H9 (cell line): ENCODE measurements at regions not wholly inside any gene's neighbourhood (a gene's known extent, or its start where the extent isn't known, plus 50 kb on each side); places are given as distances from the start of the nearest gene placed in this dataset.

Source experiments
- DNase-seq: peaks from one replicate; pipeline ENCODE4 v3.0.0-alpha.2; 2017
- H2AFZ ChIP-seq: one replicate; pipeline ENCODE4 v1.6.1; 2013; ENCODE audit warnings: mild to moderate bottlenecking, low read length, control low read depth, moderate library complexity
- H2AK5ac ChIP-seq: 2 replicates; pipeline ENCODE4 v1.6.1; 2013; ENCODE audit warnings: low read length, control low read depth, mixed read lengths; ENCODE audit not compliant: insufficient read length
- H2BK120ac ChIP-seq: one replicate; pipeline ENCODE4 v1.6.1; 2013; ENCODE audit warnings: low read depth, mild to moderate bottlenecking, low read length, control low read depth, inconsistent platforms; ENCODE audit not compliant: poor library complexity, severe bottlenecking
- H2BK12ac ChIP-seq: 2 replicates; pipeline ENCODE4 v1.6.1; 2013; ENCODE audit warnings: low read length, control low read depth, mixed read lengths, low read depth; ENCODE audit not compliant: insufficient read length
- H2BK15ac ChIP-seq: 2 replicates; pipeline ENCODE4 v1.6.1; 2013; ENCODE audit warnings: low read depth, low read length, control low read depth
- H2BK20ac ChIP-seq: one replicate; pipeline ENCODE4 v1.6.1; 2013; ENCODE audit warnings: low read depth, mild to moderate bottlenecking, low read length, control low read depth, inconsistent platforms; ENCODE audit not compliant: poor library complexity, severe bottlenecking
- H2BK5ac ChIP-seq: 2 replicates; pipeline ENCODE4 v1.6.1; 2013; ENCODE audit warnings: low read length, control low read depth, mixed read lengths; ENCODE audit not compliant: insufficient read length
- H3K14ac ChIP-seq: 2 replicates; pipeline ENCODE4 v1.6.1; 2013; ENCODE audit warnings: low read length, control low read depth; ENCODE audit not compliant: insufficient read depth
- H3K18ac ChIP-seq: 2 replicates; pipeline ENCODE4 v1.6.1; 2013; ENCODE audit warnings: low read depth, mild to moderate bottlenecking, mixed read lengths, low read length, control low read depth; ENCODE audit not compliant: insufficient read length
- H3K23ac ChIP-seq: 2 replicates; pipeline ENCODE4 v1.6.1; 2013; ENCODE audit warnings: low read length, control low read depth, mixed read lengths, low read depth; ENCODE audit not compliant: insufficient read length
- H3K23me2 ChIP-seq: 2 replicates; pipeline ENCODE4 v1.6.1; 2013; ENCODE audit warnings: low read depth, mild to moderate bottlenecking, mixed read lengths, low read length, control low read depth; ENCODE audit not compliant: insufficient read length, poor library complexity, severe bottlenecking
- H3K27ac ChIP-seq: 2 replicates; pipeline ENCODE4 v1.5.1; 2013; ENCODE audit warnings: low read length, control low read depth, mixed read lengths, low read depth; ENCODE audit not compliant: insufficient read length
- H3K27me3 ChIP-seq: 2 replicates; pipeline ENCODE4 v1.6.1; 2013; ENCODE audit warnings: low read length, control low read depth, inconsistent platforms; ENCODE audit not compliant: insufficient read depth
- H3K4ac ChIP-seq: 2 replicates; pipeline ENCODE4 v1.6.1; 2013; ENCODE audit warnings: low read depth, mild to moderate bottlenecking, control low read depth, inconsistent platforms, low read length, moderate library complexity
- H3K4me1 ChIP-seq: 2 replicates; pipeline ENCODE4 v1.6.1; 2013; ENCODE audit warnings: low read length, control low read depth, inconsistent platforms; ENCODE audit not compliant: insufficient read depth
- H3K4me2 ChIP-seq: 2 replicates; pipeline ENCODE4 v1.6.1; 2013; ENCODE audit warnings: low read length, control low read depth, mixed read lengths; ENCODE audit not compliant: insufficient read length, insufficient read depth
- H3K56ac ChIP-seq: 2 replicates; pipeline ENCODE4 v1.6.1; 2013; ENCODE audit warnings: low read depth, mild to moderate bottlenecking, mixed read lengths, low read length, control low read depth; ENCODE audit not compliant: insufficient read length
- H3K79me1 ChIP-seq: 2 replicates; pipeline ENCODE4 v1.6.1; 2013; ENCODE audit warnings: low read depth, mild to moderate bottlenecking, moderate library complexity, low read length, control low read depth, inconsistent platforms; ENCODE audit not compliant: insufficient read depth, poor library complexity, severe bottlenecking
- H3K79me2 ChIP-seq: 2 replicates; pipeline ENCODE4 v1.6.1; 2013; ENCODE audit warnings: low read length, control low read depth, inconsistent platforms; ENCODE audit not compliant: insufficient read depth
- H3K9ac ChIP-seq: 2 replicates; pipeline ENCODE4 v1.6.1; 2013; ENCODE audit warnings: low read length, control low read depth, mixed read lengths; ENCODE audit not compliant: insufficient read length; ENCODE audit errors: extremely low read depth
- H3K9me3 ChIP-seq: one replicate; pipeline ENCODE4 v1.6.1; 2013; ENCODE audit warnings: low read depth, low read length, inconsistent platforms; ENCODE audit not compliant: control insufficient read depth
- H3T11ph ChIP-seq: one replicate; pipeline ENCODE4 v1.6.1; 2013; ENCODE audit warnings: mild to moderate bottlenecking, low read length, control low read depth, inconsistent platforms
- H4K20me1 ChIP-seq: one replicate; pipeline ENCODE4 v1.6.1; 2013; ENCODE audit not compliant: control insufficient read depth, insufficient read length, insufficient read depth
- H4K5ac ChIP-seq: 2 replicates; pipeline ENCODE4 v1.6.1; 2013; ENCODE audit warnings: low read depth, mild to moderate bottlenecking, mixed read lengths, low read length, control low read depth; ENCODE audit not compliant: insufficient read length
- H4K8ac ChIP-seq: replicated peaks from 2 replicates; pipeline ENCODE4 v1.6.1; 2013; ENCODE audit warnings: low read length, control low read depth, mixed read lengths, low read depth; ENCODE audit not compliant: insufficient read length
- H4K91ac ChIP-seq: 2 replicates; pipeline ENCODE4 v1.6.1; 2013; ENCODE audit warnings: low read depth, mild to moderate bottlenecking, moderate library complexity, mixed read lengths, low read length, control low read depth; ENCODE audit not compliant: insufficient read length
- H3K27ac Mint-ChIP-seq, 3 experiments: 2 replicates in 2 of 3; 3 replicates in 1 of 3; pipeline ENCODE4 v1.8.0; 2020 to 2021; ENCODE audit warnings: mixed read lengths in 3 of 3, mild to moderate bottlenecking in 1 of 3, moderate library complexity in 1 of 3
- H3K27me3 Mint-ChIP-seq: 2 replicates; pipeline ENCODE4 v1.8.0; 2021; ENCODE audit warnings: low read depth, mild to moderate bottlenecking, moderate library complexity, mixed read lengths
- H3K36me3 Mint-ChIP-seq, 3 experiments: 2 replicates in 2 of 3; 3 replicates in 1 of 3; pipeline ENCODE4 v1.8.0; 2020 to 2021; ENCODE audit warnings: low read depth in 3 of 3, mixed read lengths in 3 of 3; ENCODE audit not compliant: insufficient read depth in 1 of 3
- H3K4me1 Mint-ChIP-seq, 2 experiments: 2 replicates each; pipeline ENCODE4 v1.8.0; 2020; ENCODE audit warnings: mixed read lengths in 2 of 2
- H3K4me3 Mint-ChIP-seq, 2 experiments: 2 replicates in 1 of 2; 3 replicates in 1 of 2; pipeline ENCODE4 v1.8.0; 2020 to 2021; ENCODE audit warnings: mild to moderate bottlenecking in 2 of 2, mixed read lengths in 2 of 2, moderate library complexity in 1 of 2
- H3K9me3 Mint-ChIP-seq, 2 experiments: 2 replicates in 1 of 2; 3 replicates in 1 of 2; pipeline ENCODE4 v1.8.0; 2020; ENCODE audit warnings: mild to moderate bottlenecking in 2 of 2, mixed read lengths in 2 of 2, moderate library complexity in 1 of 2
- WGBS: extraction: QIAGEN DNeasy Blood & Tissue Kit; methylation state at CpG from one replicate; pipeline ENCODE4 v1.1.7; 2013; ENCODE audit warnings: missing lambda C conversion rate, low lambda C conversion rate, mixed read lengths; ENCODE audit not compliant: insufficient read length; ENCODE audit errors: extremely low coverage; 5-methylcytosine and 5-hydroxymethylcytosine counted together
- TF ChIP-seq, protein P1 (sequence below): fragments of 200-600 bp; sonication (generic); conservative IDR thresholded peaks from 3 replicates; pipeline ENCODE4 v1.8.0; 2021; ENCODE audit warnings: antibody characterized with exemption, mild to moderate bottlenecking

DNA sequence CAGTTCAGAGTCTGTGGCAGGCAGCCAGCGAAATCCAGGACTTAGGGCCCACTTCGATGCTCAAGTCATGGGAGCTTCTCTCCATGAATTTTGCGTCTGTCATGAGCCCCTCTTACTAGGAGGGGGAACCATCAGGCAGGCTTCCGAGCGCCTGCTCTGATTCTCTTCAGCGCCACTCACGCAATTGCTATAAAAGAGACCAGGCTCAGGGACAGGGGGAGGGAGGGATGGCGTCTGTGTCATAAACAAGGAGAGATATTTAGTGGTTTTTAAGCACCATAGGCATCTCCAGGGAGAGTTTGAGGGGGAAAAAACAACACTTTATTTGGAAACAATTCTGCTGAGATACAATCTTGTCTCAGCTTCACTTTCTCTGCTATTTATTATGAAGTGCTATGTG is 60.6 kb downstream of the NAV1 start:
- Histone ChIP-seq H4K20me1 (no peaks in the 10 kb centered on the region), H3T11ph (no peak overlapping the region), H4K5ac (no peak overlapping the region), H3K9me3 (no peaks in the 10 kb centered on the region), H3K27me3 (no peaks in the 10 kb centered on the region), H3K23me2 (no peaks in the 10 kb centered on the region), H2AFZ (no peak overlapping the region), H2BK5ac (no peak overlapping the region), H3K4me2 (no peak overlapping the region), H3K14ac (no peak overlapping the region), H3K9ac (no peak overlapping the region), H4K91ac (no peak overlapping the region), H3K4ac (no peak overlapping the region), H3K27ac (no peak overlapping the region), H3K79me1 (no peaks in the 10 kb centered on the region), H2BK20ac (no peak overlapping the region), H3K79me2 (no peaks in the 10 kb centered on the region), H4K8ac (no peak overlapping the region), H2AK5ac (no peak overlapping the region), H3K4me1 (no peaks in the 10 kb centered on the region), H2BK15ac (no peak overlapping the region), H2BK120ac (no peak overlapping the region), H3K18ac (no peak overlapping the region), H3K23ac (no peak overlapping the region), H3K56ac (no peak overlapping the region), H2BK12ac (no peak overlapping the region)
- Mint-ChIP-seq H3K4me1 (peaks cover 2 to 3% of the 10 kb centered on the region in 2 experiments), H3K27ac (no peak overlapping the region), H3K4me3 (no peak overlapping the region), H3K27me3 (peaks cover 14% of the 10 kb centered on the region), H3K9me3 (no peaks in the 10 kb centered on the region; a peak in 1 of 5 replicates), H3K36me3 (no peaks in the 10 kb centered on the region)
- TF ChIP-seq, protein P1, sequence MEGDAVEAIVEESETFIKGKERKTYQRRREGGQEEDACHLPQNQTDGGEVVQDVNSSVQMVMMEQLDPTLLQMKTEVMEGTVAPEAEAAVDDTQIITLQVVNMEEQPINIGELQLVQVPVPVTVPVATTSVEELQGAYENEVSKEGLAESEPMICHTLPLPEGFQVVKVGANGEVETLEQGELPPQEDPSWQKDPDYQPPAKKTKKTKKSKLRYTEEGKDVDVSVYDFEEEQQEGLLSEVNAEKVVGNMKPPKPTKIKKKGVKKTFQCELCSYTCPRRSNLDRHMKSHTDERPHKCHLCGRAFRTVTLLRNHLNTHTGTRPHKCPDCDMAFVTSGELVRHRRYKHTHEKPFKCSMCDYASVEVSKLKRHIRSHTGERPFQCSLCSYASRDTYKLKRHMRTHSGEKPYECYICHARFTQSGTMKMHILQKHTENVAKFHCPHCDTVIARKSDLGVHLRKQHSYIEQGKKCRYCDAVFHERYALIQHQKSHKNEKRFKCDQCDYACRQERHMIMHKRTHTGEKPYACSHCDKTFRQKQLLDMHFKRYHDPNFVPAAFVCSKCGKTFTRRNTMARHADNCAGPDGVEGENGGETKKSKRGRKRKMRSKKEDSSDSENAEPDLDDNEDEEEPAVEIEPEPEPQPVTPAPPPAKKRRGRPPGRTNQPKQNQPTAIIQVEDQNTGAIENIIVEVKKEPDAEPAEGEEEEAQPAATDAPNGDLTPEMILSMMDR = no peak
- WGBS = no CpG with 5 or more reads among the region's 8 CpGs
- no peak for DNase-seq
